ENCODE measurements at regions not wholly inside any gene's neighbourhood (a gene's known extent, or its start where the extent isn't known, plus 50 kb on each side); places are given as distances from the start of the nearest gene placed in this dataset.
"Not testable (repeated sequence)": the region's sequence is repeated elsewhere in the genome, so short reads cannot be mapped to it uniquely, and the experiment has no call there.

DNA sequence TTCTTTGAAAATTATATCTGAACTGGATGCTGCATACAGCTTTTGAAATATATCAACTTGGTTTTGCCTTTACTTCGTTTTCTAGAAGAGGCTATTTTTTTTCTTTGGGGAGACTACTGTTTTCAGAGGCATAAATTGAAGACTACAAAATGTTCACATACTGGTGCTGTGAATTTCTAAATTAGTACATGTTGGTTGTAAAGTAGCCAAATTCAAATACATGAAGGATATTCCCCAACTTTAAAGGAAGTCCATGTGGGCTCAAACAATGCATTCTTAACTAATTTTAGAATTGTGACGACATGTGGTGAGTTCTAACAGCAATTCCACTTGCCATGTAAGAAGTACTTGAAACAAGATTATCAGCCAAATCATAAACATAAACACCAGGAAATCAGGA, 295.7 kb downstream of the TUSC7 start:
- no peak for DNase-seq (ENCODE audit: low read depth)

GRCh38 chr3:117005911-117006522, 296.4 kb downstream of the TUSC7 start:
- DNase-seq (ENCODE audit: low read depth) = no peak

- no peak for DNase-seq (ENCODE audit: low read depth)
Observed at GRCh38 chr3:117010318-117010717, 300.7 kb downstream of the TUSC7 start.

DNA sequence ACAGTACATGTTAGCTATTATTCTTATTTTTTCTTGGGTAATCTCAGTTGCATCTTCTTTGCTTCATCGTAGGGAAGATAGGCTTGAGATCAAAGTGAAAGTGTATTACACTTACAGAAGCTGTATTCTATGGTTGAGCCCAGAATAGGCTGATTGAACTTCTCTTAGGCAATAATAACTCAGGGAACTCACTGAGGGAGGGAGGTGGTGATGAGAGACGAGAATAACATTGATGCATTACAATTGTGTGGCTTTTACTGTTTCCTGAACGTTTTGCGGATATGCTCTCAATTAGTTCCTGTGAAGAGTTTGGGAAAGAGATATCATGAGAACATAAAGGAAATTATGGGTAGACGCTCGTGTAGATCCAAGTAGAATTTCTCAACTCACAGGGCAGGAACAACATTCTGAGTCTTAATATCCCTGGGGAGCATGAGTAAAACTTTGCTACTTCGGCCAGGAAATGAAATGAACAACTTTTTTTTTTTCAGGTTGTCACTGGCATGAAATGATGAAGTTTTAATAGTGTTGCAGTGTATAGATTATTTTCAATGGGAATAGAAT, 302.2 kb downstream of the TUSC7 start:
- no peak for DNase-seq (ENCODE audit: low read depth)

DNA sequence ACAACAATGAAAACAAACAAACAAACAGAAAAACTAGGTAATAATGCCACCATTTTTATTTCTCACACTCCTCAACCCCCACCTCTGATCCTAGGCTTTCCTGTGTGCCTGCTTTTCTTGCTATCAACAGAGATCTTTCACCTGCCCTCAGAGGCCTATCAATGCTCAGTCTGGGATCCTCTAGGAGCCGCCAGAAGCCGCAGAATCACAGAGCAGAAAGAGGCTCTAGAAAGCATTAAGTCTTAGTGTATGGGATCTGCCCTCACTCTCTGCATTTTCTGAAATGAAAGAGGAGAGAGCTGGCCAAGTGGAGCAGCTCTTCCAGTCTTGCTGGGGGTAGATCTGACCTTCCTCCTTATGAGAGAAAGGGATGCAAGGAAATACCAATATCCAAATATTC, 306.8 kb downstream of the TUSC7 start:
- peak; percentile 3 for DNase-seq (ENCODE audit: low read depth)

GRCh38 chr3:117017135-117017894, 307.7 kb downstream of the TUSC7 start:
- DNase-seq (ENCODE audit: low read depth) = no peak

DNA sequence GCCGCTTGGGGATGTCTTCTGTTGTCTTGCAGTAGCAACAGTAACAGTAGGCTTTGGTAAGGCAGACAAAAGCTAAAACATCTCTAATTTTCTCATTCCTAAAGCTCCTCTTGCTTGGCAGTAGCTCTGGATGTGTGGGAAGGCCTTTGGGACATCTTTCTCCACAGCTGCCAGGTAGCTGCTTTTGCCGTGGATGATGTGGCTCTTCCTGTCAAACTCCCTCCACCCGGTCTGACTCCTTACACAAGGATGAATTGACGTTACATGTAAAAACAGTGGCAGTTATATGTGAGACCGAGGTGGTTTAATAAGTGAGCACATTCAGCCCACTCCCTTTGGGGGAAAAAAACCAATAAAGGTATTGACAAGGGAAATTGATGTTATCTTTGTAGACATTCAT, 309.1 kb downstream of the TUSC7 start:
- DNase-seq (ENCODE audit: low read depth) = no peak

GRCh38 chr3:117019082-117019713, 309.6 kb downstream of the TUSC7 start:
- peak; percentile 50 for DNase-seq (ENCODE audit: low read depth)

- DNase-seq (ENCODE audit: low read depth) = no peak
Observed at GRCh38 chr3:117026401-117026800, 316.8 kb downstream of the TUSC7 start.

GRCh38 chr3:117035745-117036144, 326.2 kb downstream of the TUSC7 start:
- peak; percentile 6 for DNase-seq (ENCODE audit: low read depth)

GRCh38 chr3:117036259-117036799, 326.8 kb downstream of the TUSC7 start:
- DNase-seq (ENCODE audit: low read depth) = peak; percentile 60

DNA sequence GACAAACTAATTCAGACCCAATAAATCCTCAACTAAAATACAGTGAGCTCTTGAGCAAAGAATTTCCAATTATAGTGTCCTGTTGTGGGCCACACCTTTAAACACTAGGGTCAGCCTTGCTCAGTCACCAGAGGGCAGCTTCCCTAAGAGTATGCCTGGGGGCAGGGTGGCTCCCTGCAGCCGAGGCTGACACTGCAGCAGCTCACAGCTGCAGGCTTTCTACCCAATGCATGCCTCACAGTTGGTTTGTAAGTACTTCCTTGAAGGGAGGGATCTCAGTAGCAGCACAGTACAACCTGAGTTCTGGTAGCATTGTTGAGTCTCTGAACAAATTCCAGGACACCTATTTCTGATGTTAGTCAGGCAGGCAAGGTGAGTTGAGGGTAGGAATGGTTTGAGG, 335.6 kb downstream of the TUSC7 start:
- peak; percentile 21 for DNase-seq (ENCODE audit: low read depth)

DNA sequence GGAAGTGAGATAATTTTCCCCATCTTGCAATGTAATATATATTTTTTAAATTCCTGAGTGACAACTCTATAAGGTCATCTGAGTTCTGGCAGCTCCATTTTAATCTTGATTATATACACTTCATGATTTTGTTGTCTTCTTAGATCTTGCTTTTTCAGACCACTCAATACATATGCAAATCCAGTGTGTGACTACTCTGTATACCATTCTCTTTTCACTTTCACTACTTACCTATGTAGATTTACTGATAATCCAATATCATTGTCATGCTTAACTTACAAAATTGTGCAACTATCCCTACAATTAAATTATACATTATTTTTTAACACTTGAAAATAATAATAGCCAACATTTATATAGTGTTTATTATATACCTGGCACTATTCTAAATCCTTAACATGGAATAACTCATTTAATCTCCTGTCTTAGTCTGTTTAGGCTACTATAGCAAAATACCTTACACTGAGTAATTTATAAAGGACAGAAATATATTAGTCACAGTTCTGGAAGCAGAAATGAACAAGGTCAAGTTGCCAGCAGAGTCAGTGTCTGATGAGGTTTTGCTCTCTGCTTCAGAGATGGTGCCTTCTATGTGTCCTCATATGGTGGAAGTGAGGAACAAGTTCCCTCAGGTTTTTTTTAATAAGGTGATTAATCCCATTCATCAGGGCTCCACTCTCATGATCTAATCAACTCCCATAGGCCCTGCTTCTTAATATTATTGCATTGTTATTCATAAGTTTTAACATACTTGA, 338.5 kb downstream of the TUSC7 start:
- DNase-seq (ENCODE audit: low read depth) = no peak

DNA sequence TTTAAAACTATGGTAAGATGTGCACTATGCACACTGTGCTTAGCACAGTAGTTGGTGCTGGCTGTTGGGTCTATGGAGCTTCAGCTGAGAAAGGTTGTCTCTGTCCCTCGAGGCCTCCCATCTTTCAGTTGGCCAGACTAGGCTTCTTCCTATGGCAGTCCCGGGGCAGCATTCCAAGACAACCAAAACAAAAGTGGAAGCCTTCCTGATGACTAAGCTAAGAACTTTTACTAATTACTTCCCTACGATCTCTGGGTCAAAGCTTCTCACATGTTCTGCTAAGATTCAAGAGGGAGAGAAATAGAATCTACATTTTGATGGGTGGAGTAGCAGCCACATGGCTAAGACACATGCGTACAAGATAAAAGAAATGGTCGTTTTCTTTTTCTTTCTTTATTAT, 342.8 kb downstream of the TUSC7 start:
- peak; percentile 36 for DNase-seq (ENCODE audit: low read depth)

- no peak for DNase-seq (ENCODE audit: low read depth)
Observed at GRCh38 chr3:117054556-117054955, 345.0 kb downstream of the TUSC7 start.

GRCh38 chr3:117056946-117057345, 347.4 kb downstream of the TUSC7 start:
- not testable (repeated sequence) for DNase-seq (ENCODE audit: low read depth)

GRCh38 chr3:117059067-117059955, 349.7 kb downstream of the TUSC7 start:
- DNase-seq (ENCODE audit: low read depth) = peak; percentile 8

GRCh38 chr3:117059956-117060270, 350.3 kb downstream of the TUSC7 start:
- DNase-seq (ENCODE audit: low read depth) = no peak

GRCh38 chr3:117063930-117064329, 354.4 kb downstream of the TUSC7 start:
- no peak for DNase-seq (ENCODE audit: low read depth)

DNA sequence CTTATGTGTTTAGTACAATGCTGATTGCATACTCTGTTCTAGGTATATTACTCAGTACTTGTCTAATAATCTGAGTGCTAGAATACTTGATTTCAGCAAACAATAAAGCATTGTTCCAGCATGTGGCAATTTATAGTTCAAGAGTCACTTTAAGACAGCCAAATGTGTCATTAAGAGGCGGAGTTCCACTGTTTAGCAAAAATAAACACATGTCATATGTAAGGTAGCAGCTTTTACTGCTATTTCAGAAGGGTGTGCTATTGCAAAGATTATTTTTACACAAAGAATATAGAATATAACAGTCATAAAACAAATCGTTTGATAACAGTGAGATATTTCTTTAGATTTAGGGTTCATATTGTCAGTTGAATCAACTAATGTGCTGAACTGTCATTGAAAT, 358.7 kb downstream of the TUSC7 start:
- no peak for DNase-seq (ENCODE audit: low read depth)

DNA sequence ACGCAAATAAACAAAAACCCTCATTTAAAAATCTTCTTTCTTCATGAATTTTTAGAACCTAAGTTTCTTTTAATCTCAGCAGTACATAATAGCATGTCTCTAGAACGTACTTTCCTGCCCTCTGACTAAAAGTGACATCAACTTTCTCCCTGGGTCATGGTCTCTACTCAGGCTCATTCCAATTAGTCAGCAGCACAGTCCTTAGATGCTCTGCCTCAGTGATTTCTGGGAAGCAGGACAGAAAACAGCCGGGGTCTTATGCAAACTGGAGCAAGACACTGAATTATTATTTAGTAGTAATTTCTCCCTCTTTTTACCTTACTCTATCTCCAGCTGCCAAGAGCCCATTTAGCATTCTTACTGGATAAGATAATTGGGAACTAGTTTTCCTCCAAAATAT, 365.2 kb downstream of the TUSC7 start:
- DNase-seq (ENCODE audit: low read depth) = no peak

Data from M059J (cell line).